A549 (cell line): ENCODE measurements at regions not wholly inside any gene's neighbourhood (a gene's known extent, or its start where the extent isn't known, plus 50 kb on each side); places are given as distances from the start of the nearest gene placed in this dataset.

Source experiments
- EP300 ChIP-seq, 2 experiments: fragments of >200 bp; sonication (Bioruptor Twin); formaldehyde crosslinking; IDR thresholded peaks; 2 replicates in 1 of 2; 3 replicates in 1 of 2; pipeline ENCODE4 v1.6.1; 2016 to 2017
- JUNB ChIP-seq: fragments of >200 bp; sonication (Bioruptor Twin); formaldehyde crosslinking; IDR thresholded peaks from 2 replicates; pipeline ENCODE4 v1.6.1; 2016
- MYC ChIP-seq: IDR thresholded peaks from 2 replicates; pipeline ENCODE4 v1.6.1; 2012; ENCODE audit warnings: mild to moderate bottlenecking, inconsistent platforms, low read length, improper control_type of control experiment, borderline replicate concordance
- PHF8 ChIP-seq: fragments of 200-600 bp; sonication (generic); IDR thresholded peaks from 2 replicates; pipeline ENCODE4 v1.6.1; 2016; ENCODE audit warnings: low read depth, mild to moderate bottlenecking, antibody characterized with exemption, moderate library complexity, borderline replicate concordance
- RAD21 ChIP-seq, 2 experiments: fragments of >200 bp in 1 of 2; sonication (Bioruptor Twin) in 1 of 2; formaldehyde crosslinking in 1 of 2; IDR thresholded peaks in 1 of 2; conservative IDR thresholded peaks in 1 of 2; 2 replicates in 1 of 2; 3 replicates in 1 of 2; pipeline ENCODE4 v1.6.1; 2012 to 2018; ENCODE audit warnings: inconsistent platforms in 1 of 2
- RCOR1 ChIP-seq: fragments of 150-350 bp; IDR thresholded peaks from 2 replicates; pipeline ENCODE4 v1.6.1; 2014; ENCODE audit warnings: antibody characterized with exemption, low read length, low read depth
- RFX5 ChIP-seq: fragments of 450-650 bp; IDR thresholded peaks from 2 replicates; pipeline ENCODE4 v1.7.1; 2014; ENCODE audit warnings: antibody characterized with exemption, mild to moderate bottlenecking, moderate library complexity
- TF ChIP-seq, protein P1 (sequence below): fragments of >200 bp; sonication (Bioruptor Twin); formaldehyde crosslinking; IDR thresholded peaks from 3 replicates; pipeline ENCODE4 v1.5.1; 2016
- TF ChIP-seq, protein P2 (sequence below): fragments of 450-650 bp; IDR thresholded peaks from 2 replicates; pipeline ENCODE4 v1.6.1; 2014; ENCODE audit warnings: antibody characterized with exemption

DNA sequence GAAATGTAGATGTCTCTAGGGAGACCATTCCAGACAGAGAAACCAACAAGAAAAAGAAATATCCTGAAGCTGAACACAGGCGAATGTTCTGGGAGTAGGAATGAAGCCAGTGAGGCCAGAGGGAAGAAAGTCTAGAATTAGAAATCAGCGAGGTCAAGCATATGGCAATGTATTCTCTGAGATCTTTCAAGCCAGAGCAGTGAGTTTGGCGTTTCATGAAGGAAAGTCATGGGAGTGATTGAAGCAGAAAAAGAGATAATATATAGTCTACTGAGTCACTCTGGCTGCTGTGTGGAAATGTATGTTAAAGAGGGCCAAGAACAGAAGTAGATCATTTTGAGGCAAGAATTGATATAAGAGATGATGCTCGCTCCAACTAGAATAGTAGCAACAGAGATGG, 576.0 kb downstream of the PCDH17 start:
- no peak for TF ChIP-seq RFX5
- TF ChIP-seq EP300 (IDR thresholded peaks at IDR 0.05): no peak
- TF ChIP-seq, protein P1, sequence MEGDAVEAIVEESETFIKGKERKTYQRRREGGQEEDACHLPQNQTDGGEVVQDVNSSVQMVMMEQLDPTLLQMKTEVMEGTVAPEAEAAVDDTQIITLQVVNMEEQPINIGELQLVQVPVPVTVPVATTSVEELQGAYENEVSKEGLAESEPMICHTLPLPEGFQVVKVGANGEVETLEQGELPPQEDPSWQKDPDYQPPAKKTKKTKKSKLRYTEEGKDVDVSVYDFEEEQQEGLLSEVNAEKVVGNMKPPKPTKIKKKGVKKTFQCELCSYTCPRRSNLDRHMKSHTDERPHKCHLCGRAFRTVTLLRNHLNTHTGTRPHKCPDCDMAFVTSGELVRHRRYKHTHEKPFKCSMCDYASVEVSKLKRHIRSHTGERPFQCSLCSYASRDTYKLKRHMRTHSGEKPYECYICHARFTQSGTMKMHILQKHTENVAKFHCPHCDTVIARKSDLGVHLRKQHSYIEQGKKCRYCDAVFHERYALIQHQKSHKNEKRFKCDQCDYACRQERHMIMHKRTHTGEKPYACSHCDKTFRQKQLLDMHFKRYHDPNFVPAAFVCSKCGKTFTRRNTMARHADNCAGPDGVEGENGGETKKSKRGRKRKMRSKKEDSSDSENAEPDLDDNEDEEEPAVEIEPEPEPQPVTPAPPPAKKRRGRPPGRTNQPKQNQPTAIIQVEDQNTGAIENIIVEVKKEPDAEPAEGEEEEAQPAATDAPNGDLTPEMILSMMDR: no peak
- no peak for TF ChIP-seq MYC
- TF ChIP-seq, protein P2, sequence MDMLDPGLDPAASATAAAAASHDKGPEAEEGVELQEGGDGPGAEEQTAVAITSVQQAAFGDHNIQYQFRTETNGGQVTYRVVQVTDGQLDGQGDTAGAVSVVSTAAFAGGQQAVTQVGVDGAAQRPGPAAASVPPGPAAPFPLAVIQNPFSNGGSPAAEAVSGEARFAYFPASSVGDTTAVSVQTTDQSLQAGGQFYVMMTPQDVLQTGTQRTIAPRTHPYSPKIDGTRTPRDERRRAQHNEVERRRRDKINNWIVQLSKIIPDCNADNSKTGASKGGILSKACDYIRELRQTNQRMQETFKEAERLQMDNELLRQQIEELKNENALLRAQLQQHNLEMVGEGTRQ: no peak
- TF ChIP-seq RAD21 (conservative IDR thresholded peaks at IDR 0.05 in 1 of 2, IDR thresholded peaks at IDR 0.05 in 1 of 2): no peak
- TF ChIP-seq RCOR1: no peak
- TF ChIP-seq JUNB: no peak
- TF ChIP-seq PHF8: no peak
